GM19043 (cell line): ENCODE measurements at regions not wholly inside any gene's neighbourhood (a gene's known extent, or its start where the extent isn't known, plus 50 kb on each side); places are given as distances from the start of the nearest gene placed in this dataset.

Experiments used
- ATAC-seq: cut with Tn5 transposase; IDR thresholded peaks from one replicate; pipeline ENCODE4 v1.9.1; 2021; ENCODE audit warnings: low read depth; ENCODE audit not compliant: unreplicated experiment

DNA sequence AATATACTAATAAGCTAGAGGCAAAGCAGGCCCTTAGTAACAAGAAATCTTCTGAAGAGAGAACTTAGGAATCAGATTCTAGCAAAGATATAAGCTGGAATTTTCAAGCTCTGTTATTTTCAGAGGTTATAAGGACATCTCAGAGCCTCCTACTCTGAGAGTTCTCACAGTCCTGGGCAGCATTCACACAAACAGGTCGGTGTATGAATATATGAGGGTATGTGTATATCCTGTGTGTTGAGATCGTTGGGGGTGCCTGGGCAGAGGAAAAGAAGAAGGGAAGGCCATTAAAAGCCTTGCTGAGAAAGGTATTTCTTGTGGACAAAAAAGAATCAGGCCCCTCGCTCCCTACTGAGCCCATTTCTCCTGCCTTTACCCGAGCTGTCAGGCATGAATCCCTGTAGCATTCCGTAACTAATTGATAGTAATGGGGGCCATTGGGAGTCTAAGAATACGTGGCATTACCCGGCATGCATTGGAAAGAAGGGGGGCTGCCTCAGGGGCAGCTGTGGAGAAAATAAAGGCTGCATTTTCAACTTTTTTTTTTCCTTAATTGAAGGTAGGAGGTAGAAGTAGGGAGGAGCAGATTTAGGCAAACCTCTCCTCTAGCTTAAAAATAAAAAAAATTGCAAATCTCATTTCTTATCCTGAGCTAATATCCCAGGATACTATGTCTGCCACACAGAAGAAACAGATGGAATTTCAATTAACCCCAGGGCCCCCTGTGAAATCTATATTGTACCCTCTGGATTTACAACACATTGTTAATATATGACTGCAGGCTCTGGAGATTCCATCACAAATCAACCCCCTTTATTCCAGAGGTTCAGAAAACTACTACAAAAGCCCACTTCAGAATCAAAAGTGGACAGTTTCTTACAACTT, 103.8 kb downstream of the GTPBP8 start:
- no peak for ATAC-seq

DNA sequence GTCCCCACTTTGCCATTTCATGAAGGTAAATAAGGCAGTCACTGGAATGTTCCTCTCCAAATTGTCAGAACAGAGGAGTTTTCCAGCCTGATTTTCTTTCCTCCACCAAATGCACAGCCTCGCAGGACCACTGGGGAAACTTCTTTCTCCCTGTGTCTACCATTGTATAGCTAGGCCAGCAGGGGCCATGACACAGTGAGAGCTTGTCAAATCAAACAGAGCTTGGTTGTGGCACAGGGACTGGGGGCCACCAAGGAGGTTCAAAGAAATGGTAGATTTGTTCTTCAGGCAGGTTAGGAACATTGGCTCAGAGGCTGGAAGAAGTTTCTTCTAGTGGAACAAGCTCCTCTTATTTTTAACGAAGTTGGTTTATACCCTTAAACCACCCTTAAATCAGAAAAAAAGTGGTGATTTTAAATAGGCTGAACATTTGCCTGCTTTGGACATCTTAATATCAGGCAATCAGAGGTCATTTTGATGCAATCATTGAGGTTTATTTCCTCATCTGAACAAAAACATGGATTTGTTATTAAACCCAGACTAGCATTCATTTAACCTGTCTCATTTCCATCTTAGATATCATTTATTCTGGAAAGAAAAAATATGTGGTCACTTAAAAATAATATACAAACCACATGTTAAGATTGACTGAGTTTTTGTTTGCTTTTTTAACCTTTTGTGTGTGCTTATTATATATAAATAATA, 105.6 kb downstream of the GTPBP8 start:
- ATAC-seq: no peak

DNA sequence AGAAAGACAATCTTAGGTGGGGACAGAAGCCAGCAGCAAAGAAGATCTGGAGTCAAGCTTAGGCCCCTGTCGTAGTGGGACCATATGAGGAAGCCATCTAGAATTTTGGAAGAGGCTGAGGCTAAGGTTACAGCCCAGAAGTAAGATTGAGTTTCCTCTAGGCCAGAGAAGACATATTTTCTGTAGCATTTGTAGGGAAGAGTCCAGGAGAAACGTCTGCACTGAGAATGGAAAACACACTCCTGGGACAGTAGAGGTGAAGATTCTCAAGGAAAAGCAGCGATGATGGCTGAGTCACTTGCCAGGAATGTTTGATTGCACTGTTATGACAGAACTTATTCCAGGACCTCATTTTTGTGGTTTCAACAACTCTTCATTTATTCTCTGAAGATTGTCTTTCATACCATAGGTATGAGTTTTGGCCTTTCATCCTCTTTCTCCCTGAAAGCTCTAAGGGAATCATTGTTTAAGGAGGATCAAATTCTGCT, 107.2 kb downstream of the GTPBP8 start:
- no peak for ATAC-seq

DNA sequence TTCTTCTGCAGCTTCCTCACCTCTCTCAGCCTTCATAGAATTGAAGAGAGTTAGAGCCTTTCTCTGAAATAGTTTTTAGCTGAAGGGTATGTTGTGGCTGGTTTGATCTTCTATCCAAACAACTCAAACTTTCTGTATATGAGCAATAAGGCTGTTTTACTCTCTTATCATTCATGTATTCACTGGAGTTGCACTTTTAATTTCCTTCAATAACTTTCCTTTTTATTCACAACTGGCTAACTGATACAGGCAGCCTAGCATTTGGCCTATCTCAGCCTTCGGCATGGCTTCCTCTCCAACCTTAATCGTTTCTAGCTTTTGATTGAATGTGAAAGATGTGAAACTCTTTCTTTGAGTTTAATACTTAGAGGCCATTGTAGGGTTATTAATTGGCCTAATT, 109.3 kb downstream of the GTPBP8 start:
- no peak for ATAC-seq

DNA sequence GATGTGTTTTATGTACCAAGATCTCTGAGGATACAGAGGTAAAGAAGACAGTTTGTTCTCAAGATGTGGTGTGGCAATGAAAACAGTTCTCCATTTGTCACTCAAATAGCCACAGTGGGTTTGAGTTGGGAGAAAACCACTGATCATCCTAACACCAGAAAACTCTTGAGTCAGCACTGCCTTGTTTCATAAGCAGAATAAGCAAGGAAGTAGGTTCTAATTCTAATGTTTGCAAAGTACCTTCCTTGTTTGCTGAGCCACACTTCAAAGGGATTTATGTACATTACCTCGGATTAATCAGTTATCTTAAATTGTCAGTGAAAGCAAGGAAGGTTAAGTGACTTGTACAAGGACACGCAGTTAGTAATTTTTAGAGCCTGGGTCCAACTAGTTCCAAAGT, 107.8 kb upstream of the BOC start:
- no peak for ATAC-seq

DNA sequence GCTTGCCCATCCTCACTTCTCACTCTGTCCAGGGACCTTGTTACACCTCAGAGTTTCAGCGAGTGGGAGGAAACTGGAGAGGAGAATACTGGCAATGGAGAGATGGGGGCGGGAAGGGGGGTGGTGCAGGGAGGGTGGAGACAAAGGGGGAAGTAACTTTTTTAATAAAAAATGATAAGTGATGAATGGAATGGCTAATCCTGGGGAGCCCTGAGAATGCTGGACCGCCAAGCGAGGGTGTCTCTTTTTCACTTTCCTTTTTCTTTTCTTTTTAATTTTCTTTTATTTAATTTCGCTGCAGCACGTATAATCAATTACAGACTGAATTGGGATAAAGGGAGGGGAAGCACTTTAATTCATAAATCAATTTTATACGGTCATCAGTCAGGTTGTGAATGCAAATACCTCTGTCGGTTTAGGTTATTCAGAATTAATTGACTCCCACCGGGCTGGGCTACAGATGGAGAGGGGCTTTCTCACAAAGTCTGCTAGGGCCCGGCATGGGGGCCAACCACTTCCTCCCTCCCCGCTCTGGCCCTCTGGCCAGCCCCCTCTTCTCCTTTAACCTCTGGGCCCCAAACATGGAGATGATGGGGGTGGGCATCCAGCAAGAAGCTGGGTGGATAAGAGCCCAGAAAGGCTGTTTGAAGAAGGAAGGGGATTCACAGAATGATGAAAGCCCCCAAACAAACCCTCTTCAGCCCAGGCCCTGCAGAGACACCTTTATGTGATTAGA, 106.8 kb upstream of the BOC start:
- ATAC-seq: no peak

DNA sequence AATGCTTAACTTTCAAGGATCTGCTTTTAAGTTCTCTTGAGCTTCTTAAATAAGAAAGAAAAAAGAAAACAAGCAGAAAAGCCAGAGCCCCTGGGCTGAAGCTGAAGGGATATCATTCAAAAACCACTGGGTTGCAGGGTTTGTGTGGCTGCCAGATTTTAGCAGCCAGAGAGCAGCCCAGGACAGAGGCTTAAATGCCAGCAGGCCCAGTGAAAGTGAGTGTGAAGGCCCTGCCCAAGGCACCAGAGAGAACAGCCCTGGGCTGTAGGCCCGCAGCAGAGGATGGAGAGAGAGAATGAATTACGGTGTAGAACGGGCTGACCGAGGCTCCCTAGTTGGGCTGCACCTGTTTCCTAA, 106.3 kb upstream of the BOC start:
- no peak for ATAC-seq

DNA sequence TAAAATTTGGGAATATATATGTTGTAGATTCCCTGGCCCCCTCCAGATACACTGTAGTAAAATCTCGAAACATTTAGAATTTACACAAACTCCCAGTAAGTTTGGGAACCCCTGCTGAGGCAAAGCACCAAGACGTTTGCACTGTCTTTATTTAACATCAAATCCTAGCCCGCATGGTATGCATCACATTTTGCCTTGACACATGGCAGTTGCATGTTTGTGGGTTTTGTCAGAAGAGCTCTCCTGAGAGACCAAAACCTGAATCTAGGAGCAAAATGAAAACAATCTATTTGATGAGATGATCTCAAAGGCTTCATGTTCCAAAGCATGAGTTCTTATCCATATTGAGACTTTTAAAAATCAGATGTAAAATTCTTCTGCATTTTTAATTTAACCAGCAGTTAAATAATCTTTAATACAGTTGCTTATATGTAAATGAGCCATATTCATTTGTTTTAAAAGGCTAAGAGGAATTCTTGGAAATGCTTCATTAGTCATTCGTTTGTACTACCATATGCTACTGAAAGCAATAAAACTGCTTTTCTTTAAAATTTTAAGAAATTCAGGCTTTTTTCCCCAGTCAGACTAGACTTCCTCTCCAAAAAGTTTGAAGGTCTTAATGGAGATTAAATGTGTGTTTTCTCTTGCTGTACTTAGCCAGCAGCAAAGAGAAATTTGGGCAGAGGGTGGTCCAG, 105.2 kb upstream of the BOC start:
- ATAC-seq: no peak

DNA sequence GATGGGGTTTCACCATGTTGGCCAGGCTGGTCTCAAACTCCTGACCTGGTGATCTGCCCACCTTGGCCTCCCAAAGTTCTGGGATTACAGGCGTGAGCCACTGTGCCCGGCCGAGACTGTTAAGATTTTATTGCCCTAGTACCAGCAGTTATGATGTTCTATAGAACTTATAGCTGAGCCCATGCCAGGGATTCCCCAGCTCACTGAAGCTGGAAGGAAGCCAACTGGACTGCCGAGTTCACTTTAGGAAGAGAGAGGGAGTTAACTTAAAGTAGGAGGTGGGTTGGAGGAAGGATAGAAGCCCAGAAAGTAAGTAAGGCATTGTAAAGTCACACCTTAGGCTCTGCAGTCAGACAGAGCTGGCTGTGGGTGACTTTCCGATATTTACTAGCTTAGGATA, 101.1 kb upstream of the BOC start:
- ATAC-seq: no peak

DNA sequence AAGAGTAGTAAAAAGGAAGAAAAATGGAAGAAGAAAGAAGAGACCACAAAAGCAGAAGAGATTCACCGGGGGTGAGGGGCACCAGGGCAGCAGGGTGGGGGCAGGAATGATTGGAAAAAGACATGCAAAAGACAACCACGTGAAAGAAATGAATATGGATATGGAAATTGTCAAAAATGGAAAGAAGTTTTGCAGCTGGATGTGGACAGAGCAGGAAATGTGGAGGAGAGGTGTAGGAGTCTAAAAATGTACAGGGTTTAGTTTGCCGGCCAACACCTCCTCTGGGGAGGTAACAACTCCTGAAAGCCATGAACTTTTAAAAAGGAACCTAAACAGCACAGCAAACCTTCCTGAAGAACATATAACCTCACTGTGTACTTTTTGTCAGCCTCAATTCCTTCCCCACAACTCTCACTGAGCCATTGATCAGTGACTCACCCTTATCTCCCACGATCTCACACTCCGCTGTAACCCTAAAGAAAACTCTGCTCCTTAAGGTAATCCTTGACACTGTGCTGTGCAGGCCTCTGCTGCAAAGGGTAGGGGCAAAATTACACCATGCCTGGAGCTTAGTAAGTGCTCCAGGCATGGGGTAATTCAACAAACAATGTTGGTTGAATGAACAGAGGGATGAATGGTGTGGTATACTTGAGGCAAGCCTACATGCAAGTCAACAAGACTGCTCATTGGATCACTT, 100.2 kb upstream of the BOC start:
- ATAC-seq: no peak

DNA sequence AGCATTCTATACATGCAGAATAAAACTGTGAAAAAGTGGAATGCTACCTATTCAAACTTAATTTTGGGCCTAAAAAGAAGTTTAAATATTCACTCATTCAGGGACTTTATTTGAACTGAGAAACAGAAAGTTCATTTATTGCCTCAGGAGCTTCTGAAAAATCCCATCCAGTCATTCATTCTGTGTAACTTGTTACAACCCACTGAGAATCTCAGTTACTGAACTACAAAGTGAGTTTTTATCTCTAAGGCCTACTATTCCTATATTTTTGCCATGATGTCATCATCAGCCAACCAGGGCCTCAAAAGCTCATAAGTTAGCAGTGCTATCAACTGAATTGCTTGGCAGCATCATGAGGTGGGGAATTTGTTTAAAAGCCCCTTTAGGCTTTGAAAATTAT, 98.0 kb upstream of the BOC start:
- no peak for ATAC-seq

DNA sequence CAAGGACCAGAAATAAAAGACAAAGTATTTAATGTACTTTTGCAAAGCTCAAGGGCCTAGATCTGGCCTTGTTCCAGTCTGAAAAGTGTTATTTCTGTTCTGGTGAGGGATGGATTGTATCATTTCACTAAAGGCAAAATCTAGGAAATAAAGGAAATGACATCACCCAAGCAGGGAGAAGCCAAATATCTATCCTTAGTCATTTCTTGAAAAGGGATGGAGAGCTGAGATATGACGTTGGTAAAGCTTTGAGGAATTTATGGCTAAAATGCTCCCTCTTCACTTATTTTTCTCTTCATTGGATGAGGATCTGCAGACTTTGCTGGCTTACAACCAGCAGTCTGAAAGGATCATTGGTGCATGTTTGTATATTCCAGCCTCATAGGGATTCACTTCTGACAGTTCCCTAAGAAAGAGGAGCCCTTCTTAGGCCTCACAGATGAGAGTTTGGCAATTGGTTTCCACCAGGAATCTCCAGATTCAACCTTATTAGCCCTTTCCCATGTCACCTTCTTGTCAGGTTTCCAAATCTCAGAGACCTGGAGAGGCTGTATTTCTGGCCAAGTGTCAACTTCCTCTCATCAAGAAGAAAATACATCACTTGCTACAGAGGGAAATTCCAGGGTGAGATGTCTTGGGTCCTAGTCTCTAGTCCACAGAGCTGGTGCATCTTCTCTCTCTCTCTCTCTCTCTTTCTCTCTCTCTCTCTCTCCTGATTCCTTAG, 93.7 kb upstream of the BOC start:
- ATAC-seq: no peak

DNA sequence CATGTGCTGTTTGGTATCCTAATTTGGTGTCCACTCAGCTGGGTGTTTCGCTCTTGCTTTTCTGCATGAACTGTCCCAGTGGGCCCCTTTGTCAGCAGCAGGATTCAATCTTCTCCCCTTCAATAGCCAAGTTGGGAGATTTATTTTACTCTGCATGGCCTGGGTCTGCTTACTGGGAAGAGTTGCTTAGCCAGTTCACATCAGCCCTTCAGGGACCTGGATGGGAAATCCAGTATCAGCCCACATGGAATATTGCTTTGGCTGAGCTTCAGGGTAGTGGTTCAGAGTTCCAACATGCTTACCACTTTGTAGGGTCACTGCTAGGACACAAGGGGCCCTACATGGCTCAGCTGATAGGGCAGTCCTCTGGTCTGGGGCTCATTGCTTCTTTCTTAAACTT, 93.0 kb upstream of the BOC start:
- no peak for ATAC-seq

DNA sequence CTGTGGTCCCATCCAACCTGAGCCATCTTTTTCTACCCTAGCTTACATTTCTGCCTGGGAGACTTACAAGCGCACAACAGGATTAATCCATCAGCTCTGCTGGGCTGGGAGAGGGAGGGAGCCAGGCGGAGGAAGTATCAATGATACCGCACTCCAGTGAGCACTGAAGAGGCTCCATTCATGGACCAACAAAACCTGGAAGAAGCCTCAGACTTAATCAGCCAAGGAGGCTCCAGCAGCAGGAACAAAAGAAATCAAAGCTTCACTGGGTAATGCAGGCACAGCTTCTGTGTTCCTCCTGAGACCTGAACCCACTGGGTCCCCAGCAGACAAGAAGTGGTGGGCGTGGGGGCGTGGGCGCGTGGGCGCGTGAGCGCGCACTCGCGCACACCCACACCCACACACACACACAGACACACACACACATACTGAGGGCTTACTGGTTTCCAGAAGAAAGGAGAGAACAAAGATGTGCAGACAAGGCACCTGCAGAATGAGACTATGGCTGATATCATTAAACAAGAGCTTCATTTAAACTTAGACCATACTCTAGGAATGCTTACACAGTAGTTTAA, 87.0 kb upstream of the BOC start:
- ATAC-seq: no peak

DNA sequence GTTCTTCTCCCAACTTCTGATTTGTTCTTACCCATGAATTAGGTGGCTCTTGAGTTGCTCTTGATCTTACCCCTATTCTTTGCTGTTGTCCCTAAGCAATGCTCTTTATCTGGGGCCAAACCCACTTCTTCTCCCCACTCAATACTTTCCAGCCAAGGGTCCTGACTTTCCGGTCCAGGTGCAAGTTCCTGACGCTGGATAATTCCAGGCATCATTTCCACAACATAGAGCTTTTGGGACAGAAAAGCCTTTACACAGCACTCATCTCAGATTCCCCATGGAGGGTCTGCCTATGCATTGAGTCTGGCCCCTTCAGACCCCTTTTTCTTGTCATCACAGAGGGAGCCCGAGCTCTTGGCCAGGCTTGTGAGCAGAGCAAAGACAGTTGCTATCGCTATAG, 85.4 kb upstream of the BOC start:
- no peak for ATAC-seq

DNA sequence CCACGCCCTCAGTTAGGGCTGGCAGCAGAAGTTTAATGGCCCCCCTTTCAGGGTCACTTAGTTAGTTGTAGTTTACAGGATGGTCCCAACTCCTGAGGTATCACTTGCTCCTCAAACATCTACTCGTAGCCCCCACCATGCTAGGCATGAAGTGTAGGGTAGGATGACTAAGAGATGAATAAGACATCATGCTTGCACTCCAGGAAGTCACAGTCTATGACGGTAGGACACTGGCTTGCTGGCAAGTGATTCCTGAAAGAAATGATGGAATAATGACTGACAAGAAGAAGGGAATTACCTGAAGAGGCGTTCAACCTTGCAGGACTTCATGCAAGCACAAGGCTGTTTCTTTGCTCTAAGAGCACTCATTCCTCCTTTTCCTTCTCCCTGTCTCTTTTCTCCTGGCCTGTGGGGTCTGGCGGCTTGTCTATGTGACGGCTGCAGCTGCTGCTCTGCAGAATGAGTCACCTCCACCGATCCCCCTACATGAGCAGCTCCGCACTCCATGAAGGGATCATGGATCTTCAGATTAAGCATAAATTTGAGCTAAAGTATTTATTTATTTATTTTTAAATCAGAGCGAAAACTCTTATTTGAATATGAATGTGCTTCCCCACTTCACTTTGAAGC, 82.9 kb upstream of the BOC start:
- ATAC-seq: no peak

DNA sequence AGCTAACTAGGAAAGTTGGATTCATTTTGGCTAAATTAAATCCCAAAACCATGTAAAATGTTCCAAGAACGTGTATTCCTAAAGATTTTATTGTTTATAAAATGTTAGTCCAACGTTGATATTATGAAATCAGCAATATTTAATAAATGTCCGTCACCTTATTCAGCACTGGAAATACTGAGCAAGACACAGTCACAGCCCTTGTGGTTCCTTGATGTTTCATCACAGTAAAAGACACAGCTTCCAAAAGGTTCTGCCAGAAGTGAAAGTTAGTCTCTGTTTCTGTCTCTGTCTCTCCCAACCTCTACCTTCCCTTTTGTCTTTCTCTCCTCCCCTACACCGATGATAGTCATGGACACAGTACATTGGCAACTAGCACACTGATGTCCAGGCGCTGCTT, 82.2 kb upstream of the BOC start:
- no peak for ATAC-seq

DNA sequence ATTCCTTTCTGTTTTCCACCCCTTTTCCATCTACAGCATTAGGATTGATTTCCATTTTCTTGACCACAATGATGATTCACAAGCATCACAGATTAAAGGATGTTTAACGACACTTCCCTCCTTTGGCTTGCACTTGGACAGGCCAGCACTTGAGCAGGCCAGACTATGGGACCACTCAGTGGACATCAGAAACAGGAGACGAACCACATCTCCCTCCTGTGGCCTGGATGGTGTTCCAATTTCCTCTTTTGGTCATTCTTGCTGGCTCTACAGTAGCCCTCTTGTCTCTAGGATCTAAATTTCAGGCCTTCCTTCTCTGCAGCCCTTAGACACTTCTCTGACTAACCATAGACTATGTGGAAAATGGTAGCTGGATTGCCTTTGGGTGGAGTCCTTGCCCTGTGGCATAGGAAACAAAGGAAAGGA, 78.8 kb upstream of the BOC start:
- ATAC-seq: no peak

DNA sequence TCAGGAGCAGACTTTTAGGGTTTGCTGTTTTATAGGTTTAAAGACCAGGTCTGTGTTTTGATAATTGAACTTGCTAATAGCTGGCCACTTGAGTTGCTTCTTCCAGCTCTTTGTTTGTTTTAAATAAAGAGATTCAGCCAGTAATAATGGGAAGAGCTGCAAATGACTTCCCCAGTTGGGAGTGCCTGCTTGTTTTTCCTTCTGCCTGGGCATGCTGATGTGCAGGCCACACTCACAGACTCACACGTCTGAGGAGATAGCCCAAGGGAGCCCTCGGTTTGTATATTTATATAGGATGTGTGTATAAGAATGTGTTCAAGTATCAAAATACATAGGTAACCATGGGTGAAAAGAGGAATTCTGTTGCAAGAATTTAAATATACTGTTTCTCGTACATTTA, 78.2 kb upstream of the BOC start:
- ATAC-seq: no peak
